ENCODE measurements at regions not wholly inside any gene's neighbourhood (a gene's known extent, or its start where the extent isn't known, plus 50 kb on each side); places are given as distances from the start of the nearest gene placed in this dataset.
"Not testable (repeated sequence)": the region's sequence is repeated elsewhere in the genome, so short reads cannot be mapped to it uniquely, and the experiment has no call there.

- H3K27ac Mint-ChIP-seq; H3K27me3 Mint-ChIP-seq (ENCODE audit: low read depth); H3K4me1 Mint-ChIP-seq (ENCODE audit: low read depth); H3K36me3 Mint-ChIP-seq (ENCODE audit: low read depth); DNase-seq; intact Hi-C loops (cut with micrococcal nuclease); H3K4me3 Mint-ChIP-seq: not testable (repeated sequence)
- CTCF ChIA-PET, result interaction anchor here (0.7 kb wide), 1 partner anchor 138 kb away, joined by 3 read pairs; no protein-coding TSS in a partner anchor
- peaks cover 24% of the 10 kb centered on the region for H3K9me3 Mint-ChIP-seq
Measured at GRCh38 chr7:68082066-68082960, 1085.7 kb downstream of the TYW1 start.

- intact Hi-C loops (cut with micrococcal nuclease); H3K4me3 Mint-ChIP-seq; H3K27me3 Mint-ChIP-seq (ENCODE audit: low read depth); H3K27ac Mint-ChIP-seq; H3K4me1 Mint-ChIP-seq (ENCODE audit: low read depth); H3K36me3 Mint-ChIP-seq (ENCODE audit: low read depth); DNase-seq: not testable (repeated sequence)
- CTCF ChIA-PET, result interaction anchor here (0.7 kb wide), 1 partner anchor 691 kb away, joined by 3 read pairs; no protein-coding TSS in a partner anchor
- peaks cover 24% of the 10 kb centered on the region for H3K9me3 Mint-ChIP-seq
Measured at GRCh38 chr7:68082961-68083657, 1086.5 kb downstream of the TYW1 start.

DNA sequence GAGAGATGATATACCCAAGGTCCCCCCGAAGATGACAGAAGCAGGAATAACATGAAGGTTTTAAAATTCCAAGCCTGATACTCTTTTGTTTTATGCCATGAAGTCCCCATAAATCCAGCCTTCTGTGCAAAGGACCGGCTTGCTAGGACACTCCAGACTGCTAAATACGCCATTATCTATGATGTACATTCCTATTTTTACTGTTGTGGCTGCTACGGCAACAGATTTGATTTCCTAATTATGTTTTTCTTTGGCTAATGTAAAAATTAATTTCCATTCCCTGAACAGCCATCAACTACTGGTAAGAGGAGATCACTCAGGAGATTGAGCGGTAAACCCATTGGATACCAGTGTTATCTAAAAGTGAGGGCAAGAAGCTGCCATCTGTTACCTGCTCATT, 1090.8 kb downstream of the TYW1 start:
- H3K4me3 Mint-ChIP-seq, result no peak overlapping the region
- CTCF ChIA-PET, result no interaction called here
- intact Hi-C loops (cut with micrococcal nuclease), result no loop called here

GRCh38 chr7:68088879-68089278, 1092.2 kb downstream of the TYW1 start:
- Mint-ChIP-seq H3K36me3 (ENCODE audit: low read depth) (peaks cover 2% of the 10 kb centered on the region), H3K4me1 (ENCODE audit: low read depth) (no peaks in the 10 kb centered on the region), H3K27me3 (ENCODE audit: low read depth) (no peaks in the 10 kb centered on the region), H3K4me3 (no peak overlapping the region), H3K9me3 (peaks cover 15% of the 10 kb centered on the region), H3K27ac (no peak overlapping the region)
- CTCF ChIA-PET, result interaction anchor here (0.6 kb wide), 1 partner anchor 492 kb away, joined by 3 read pairs; no protein-coding TSS in a partner anchor
- DNase-seq, result no peak
- intact Hi-C loops (cut with micrococcal nuclease), result no loop called here

More for the DNA sequence above, 1090.8 kb downstream of the TYW1 start:
- peaks cover 15% of the 10 kb centered on the region for H3K9me3 Mint-ChIP-seq
- H3K36me3 Mint-ChIP-seq (ENCODE audit: low read depth), result peaks cover 2% of the 10 kb centered on the region
- no peaks in the 10 kb centered on the region for H3K27me3 Mint-ChIP-seq (ENCODE audit: low read depth)
- H3K27ac Mint-ChIP-seq, result no peak overlapping the region
- no peak for DNase-seq
- no peaks in the 10 kb centered on the region for H3K4me1 Mint-ChIP-seq (ENCODE audit: low read depth)

- intact Hi-C loops (cut with micrococcal nuclease); CTCF ChIA-PET; DNase-seq; H3K27me3 Mint-ChIP-seq (ENCODE audit: low read depth); H3K36me3 Mint-ChIP-seq (ENCODE audit: low read depth); H3K27ac Mint-ChIP-seq; H3K4me3 Mint-ChIP-seq; H3K4me1 Mint-ChIP-seq (ENCODE audit: low read depth): not testable (repeated sequence)
- peaks cover 11% of the 10 kb centered on the region for H3K9me3 Mint-ChIP-seq
Measured at GRCh38 chr7:68090256-68090655, 1093.6 kb downstream of the TYW1 start.

DNA sequence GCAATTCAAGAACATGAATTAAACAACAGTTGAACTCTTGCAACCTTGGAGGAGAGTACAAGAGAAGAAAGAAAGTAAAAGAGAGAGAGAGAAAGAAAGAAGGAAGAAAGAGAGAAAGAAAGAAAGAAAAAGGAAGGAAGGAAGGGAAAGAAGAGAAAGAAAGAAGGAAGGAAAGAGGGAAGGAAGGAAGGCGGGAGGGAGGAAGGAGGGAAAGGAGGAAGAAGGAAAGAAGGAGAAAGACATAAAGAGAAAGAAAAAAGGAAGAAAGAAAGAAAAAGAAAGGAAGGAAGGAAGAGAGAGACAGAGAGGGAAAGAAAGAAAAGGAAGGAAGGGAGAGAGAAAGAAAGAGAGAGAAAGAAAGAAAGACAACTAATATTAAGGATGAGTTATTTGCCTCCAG, 1106.7 kb downstream of the TYW1 start:
- H3K27me3 Mint-ChIP-seq (ENCODE audit: low read depth), result no peaks in the 10 kb centered on the region
- H3K4me1 Mint-ChIP-seq (ENCODE audit: low read depth), result no peaks in the 10 kb centered on the region
- DNase-seq, result no peak
- no peak overlapping the region for H3K4me3 Mint-ChIP-seq
- peaks cover 2% of the 10 kb centered on the region for H3K9me3 Mint-ChIP-seq
- intact Hi-C loops (cut with micrococcal nuclease), result no loop called here
- CTCF ChIA-PET, result no interaction called here
- H3K27ac Mint-ChIP-seq, result no peak overlapping the region
- H3K36me3 Mint-ChIP-seq (ENCODE audit: low read depth), result no peaks in the 10 kb centered on the region

- Mint-ChIP-seq H3K4me3 (no peak overlapping the region), H3K4me1 (ENCODE audit: low read depth) (no peaks in the 10 kb centered on the region), H3K9me3 (peaks cover 3% of the 10 kb centered on the region), H3K36me3 (ENCODE audit: low read depth) (no peaks in the 10 kb centered on the region), H3K27ac (no peak overlapping the region), H3K27me3 (ENCODE audit: low read depth) (no peaks in the 10 kb centered on the region)
- no peak for DNase-seq
- CTCF ChIA-PET, result no interaction called here
- intact Hi-C loops (cut with micrococcal nuclease), result no loop called here
Measured at GRCh38 chr7:68107261-68107660, 1110.6 kb downstream of the TYW1 start.

DNA sequence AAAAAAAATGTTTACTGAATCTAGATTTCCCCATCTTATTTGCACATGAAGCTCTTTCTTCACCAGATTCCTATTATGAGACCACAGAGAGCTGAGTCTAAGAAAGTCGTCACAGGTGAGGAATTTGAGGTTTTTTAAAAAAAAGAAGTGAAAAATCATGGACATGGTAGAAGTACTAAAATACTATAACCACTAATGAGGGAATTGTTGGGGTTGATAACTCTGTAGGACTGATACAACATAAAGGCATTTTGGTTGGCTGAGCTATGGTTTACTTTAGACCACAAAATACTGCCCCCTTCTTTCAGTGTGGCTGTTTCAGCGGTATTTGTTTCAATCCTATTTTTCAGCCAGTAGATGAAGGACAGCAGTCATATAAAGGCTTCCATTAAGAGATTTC, 1111.3 kb downstream of the TYW1 start:
- no peak overlapping the region for H3K27ac Mint-ChIP-seq
- no peak overlapping the region for H3K4me3 Mint-ChIP-seq
- H3K9me3 Mint-ChIP-seq, result peaks cover 3% of the 10 kb centered on the region
- no peak for DNase-seq
- CTCF ChIA-PET, result no interaction called here
- no peaks in the 10 kb centered on the region for H3K4me1 Mint-ChIP-seq (ENCODE audit: low read depth)
- H3K36me3 Mint-ChIP-seq (ENCODE audit: low read depth), result no peaks in the 10 kb centered on the region
- intact Hi-C loops (cut with micrococcal nuclease), result no loop called here
- no peaks in the 10 kb centered on the region for H3K27me3 Mint-ChIP-seq (ENCODE audit: low read depth)

DNA sequence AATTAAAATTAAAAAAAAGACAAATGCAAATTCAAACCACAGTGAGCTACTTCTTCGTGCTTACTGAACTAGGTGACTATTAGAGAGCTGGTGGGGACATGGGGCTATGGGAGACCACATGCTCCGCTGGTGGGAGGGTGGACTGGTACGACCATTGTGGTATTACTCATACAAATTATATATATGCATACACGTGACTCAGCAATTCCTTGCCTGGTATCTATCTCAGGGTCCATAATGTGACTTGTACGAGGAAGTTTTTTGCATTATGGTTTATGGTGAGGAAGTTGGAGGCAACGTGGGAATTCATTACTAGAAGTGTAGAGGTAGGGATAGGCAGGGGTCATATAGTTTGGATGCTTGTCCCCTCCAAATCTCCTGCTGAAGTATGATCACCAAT, 1112.7 kb downstream of the TYW1 start:
- Mint-ChIP-seq H3K4me3 (no peak overlapping the region), H3K27me3 (ENCODE audit: low read depth) (no peaks in the 10 kb centered on the region), H3K36me3 (ENCODE audit: low read depth) (no peaks in the 10 kb centered on the region), H3K27ac (no peak overlapping the region), H3K4me1 (ENCODE audit: low read depth) (no peaks in the 10 kb centered on the region), H3K9me3 (peaks cover 3% of the 10 kb centered on the region)
- intact Hi-C loops (cut with micrococcal nuclease), result no loop called here
- no peak for DNase-seq
- CTCF ChIA-PET, result no interaction called here

GRCh38 chr7:68119411-68119810, 1122.8 kb downstream of the TYW1 start:
- CTCF ChIA-PET, result no interaction called here
- intact Hi-C loops (cut with micrococcal nuclease), result no loop called here
- Mint-ChIP-seq H3K4me3 (no peak overlapping the region), H3K27ac (no peak overlapping the region), H3K9me3 (peaks cover 29% of the 10 kb centered on the region), H3K4me1 (ENCODE audit: low read depth) (no peaks in the 10 kb centered on the region), H3K36me3 (ENCODE audit: low read depth) (peaks cover 2% of the 10 kb centered on the region), H3K27me3 (ENCODE audit: low read depth) (no peaks in the 10 kb centered on the region)
- no peak for DNase-seq

- CTCF ChIA-PET, result no interaction called here
- H3K36me3 Mint-ChIP-seq (ENCODE audit: low read depth), result peaks cover 2% of the 10 kb centered on the region
- H3K4me1 Mint-ChIP-seq (ENCODE audit: low read depth), result no peaks in the 10 kb centered on the region
- H3K9me3 Mint-ChIP-seq, result peaks cover 29% of the 10 kb centered on the region
- no peak overlapping the region for H3K4me3 Mint-ChIP-seq
- DNase-seq, result no peak
- intact Hi-C loops (cut with micrococcal nuclease), result no loop called here
- H3K27me3 Mint-ChIP-seq (ENCODE audit: low read depth), result no peaks in the 10 kb centered on the region
- H3K27ac Mint-ChIP-seq, result no peak overlapping the region
Measured at GRCh38 chr7:68121056-68121455, 1124.4 kb downstream of the TYW1 start.

DNA sequence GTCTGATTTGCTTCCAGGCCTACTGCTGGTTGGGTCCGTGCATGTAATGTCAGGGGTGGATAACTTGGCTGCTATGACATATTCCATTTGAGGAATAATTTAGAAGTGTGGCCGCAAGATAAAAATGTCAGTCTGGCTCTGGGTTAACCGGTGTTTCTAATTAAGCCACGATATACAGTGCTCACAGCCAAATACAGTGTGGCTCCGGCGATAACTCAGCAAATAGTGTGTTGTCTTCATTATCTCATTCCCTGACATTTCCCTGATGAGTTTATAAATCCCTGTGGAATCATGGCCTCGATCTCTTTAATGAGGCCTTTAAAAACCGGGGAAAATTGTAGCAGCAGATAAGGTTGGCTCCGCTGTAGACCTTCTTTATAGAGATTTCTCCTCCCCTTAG, 1125.0 kb downstream of the TYW1 start:
- DNase-seq, result no peak
- peaks cover 2% of the 10 kb centered on the region for H3K36me3 Mint-ChIP-seq (ENCODE audit: low read depth)
- CTCF ChIA-PET, result no interaction called here
- H3K4me1 Mint-ChIP-seq (ENCODE audit: low read depth), result no peaks in the 10 kb centered on the region
- H3K9me3 Mint-ChIP-seq, result peaks cover 26% of the 10 kb centered on the region
- intact Hi-C loops (cut with micrococcal nuclease), result no loop called here
- no peak overlapping the region for H3K27ac Mint-ChIP-seq
- H3K27me3 Mint-ChIP-seq (ENCODE audit: low read depth), result no peaks in the 10 kb centered on the region
- H3K4me3 Mint-ChIP-seq, result no peak overlapping the region

GRCh38 chr7:68122801-68123200, 1126.2 kb downstream of the TYW1 start:
- Mint-ChIP-seq H3K27ac (no peak overlapping the region), H3K4me1 (ENCODE audit: low read depth) (no peaks in the 10 kb centered on the region), H3K27me3 (ENCODE audit: low read depth) (no peaks in the 10 kb centered on the region), H3K4me3 (no peak overlapping the region), H3K36me3 (ENCODE audit: low read depth) (peaks cover 2% of the 10 kb centered on the region), H3K9me3 (peaks cover 18% of the 10 kb centered on the region)
- no peak for DNase-seq
- intact Hi-C loops (cut with micrococcal nuclease), result no loop called here
- CTCF ChIA-PET, result no interaction called here

Data from activated naive CD4-positive, alpha-beta T cell treated with anti-CD3 and anti-CD28 coated beads for 36 hours (primary cell).